ENCODE measurements at regions not wholly inside any gene's neighbourhood (a gene's known extent, or its start where the extent isn't known, plus 50 kb on each side); places are given as distances from the start of the nearest gene placed in this dataset.

- Histone ChIP-seq H3K4me3 (no peak overlapping the region), H3K9me3 (no peaks in the 10 kb centered on the region), H3K36me3 (no peaks in the 10 kb centered on the region), H3K27ac (no peak overlapping the region), H3K27me3 (replicated peaks; ENCODE audit: insufficient read depth) (no peaks in the 10 kb centered on the region), H3K4me1 (replicated peaks) (no peaks in the 10 kb centered on the region)
- no peak for DNase-seq (ENCODE audit: low spot score)
- no peak for TF ChIP-seq POLR2AphosphoS5 (IDR thresholded peaks at IDR 0.05)
- no peak for TF ChIP-seq POLR2A (IDR thresholded peaks at IDR 0.05)
- no peak for TF ChIP-seq CTCF (IDR thresholded peaks at IDR 0.05)
- intact Hi-C loops (cut with DNase I) = no loop called here
- 70% methylated on average over 6 of the region's 6 CpGs for WGBS
These were observed 815.1 kb upstream of the RAB6C start for GRCh38 chr2:129164220-129164949.

- H3K9me3 ChIP-seq = no peaks in the 10 kb centered on the region
- H3K4me1 ChIP-seq (replicated peaks) = no peaks in the 10 kb centered on the region
- DNase-seq (ENCODE audit: low spot score) = no peak
- TF ChIP-seq POLR2AphosphoS5 (IDR thresholded peaks at IDR 0.05) (no peak), CTCF (IDR thresholded peaks at IDR 0.05) (no peak), POLR2A (IDR thresholded peaks at IDR 0.05) (no peak)
- no peaks in the 10 kb centered on the region for H3K36me3 ChIP-seq
- H3K27ac ChIP-seq = no peak overlapping the region
- no peaks in the 10 kb centered on the region for H3K27me3 ChIP-seq (replicated peaks; ENCODE audit: insufficient read depth)
- H3K4me3 ChIP-seq = no peak overlapping the region
- intact Hi-C loops (cut with DNase I) = no loop called here
These were observed 814.5 kb upstream of the RAB6C start for GRCh38 chr2:129165006-129165405.

GRCh38 chr2:129167456-129167855 lies 812.0 kb upstream of the RAB6C start:
- intact Hi-C loops (cut with DNase I) = no loop called here
- no peak for TF ChIP-seq POLR2AphosphoS5 (IDR thresholded peaks at IDR 0.05)
- TF ChIP-seq POLR2A (IDR thresholded peaks at IDR 0.05) = no peak
- TF ChIP-seq CTCF (IDR thresholded peaks at IDR 0.05) = no peak
- no peaks in the 10 kb centered on the region for H3K4me1 ChIP-seq (replicated peaks)

GRCh38 chr2:129170570-129170969 lies 808.9 kb upstream of the RAB6C start:
- Histone ChIP-seq H3K4me1 (replicated peaks) (no peaks in the 10 kb centered on the region), H3K4me3 (no peak overlapping the region), H3K9me3 (no peaks in the 10 kb centered on the region), H3K27ac (no peak overlapping the region), H3K27me3 (replicated peaks; ENCODE audit: insufficient read depth) (no peaks in the 10 kb centered on the region), H3K36me3 (no peaks in the 10 kb centered on the region)
- no peak for DNase-seq (ENCODE audit: low spot score)
- TF ChIP-seq POLR2A (IDR thresholded peaks at IDR 0.05) = no peak
- intact Hi-C loops (cut with DNase I) = no loop called here
- WGBS = 100% methylated on average over 2 of the region's 2 CpGs

More at GRCh38 chr2:129167456-129167855, 812.0 kb upstream of the RAB6C start:
- Histone ChIP-seq H3K27me3 (replicated peaks; ENCODE audit: insufficient read depth) (no peaks in the 10 kb centered on the region), H3K36me3 (no peaks in the 10 kb centered on the region), H3K27ac (no peak overlapping the region), H3K4me3 (no peak overlapping the region), H3K9me3 (no peaks in the 10 kb centered on the region)
- WGBS = 81% methylated on average over 1 of the region's 1 CpG
- DNase-seq (ENCODE audit: low spot score) = no peak

- no peak for TF ChIP-seq POLR2A (IDR thresholded peaks at IDR 0.05)
- TF ChIP-seq CTCF (IDR thresholded peaks at IDR 0.05) = no peak
- DNase-seq (ENCODE audit: low spot score) = no peak
- H3K27me3 ChIP-seq (replicated peaks; ENCODE audit: insufficient read depth) = no peaks in the 10 kb centered on the region
- intact Hi-C loops (cut with DNase I) = no loop called here
- H3K4me1 ChIP-seq (replicated peaks) = no peaks in the 10 kb centered on the region
- H3K4me3 ChIP-seq = no peak overlapping the region
- 78% methylated on average over 2 of the region's 2 CpGs for WGBS
- H3K36me3 ChIP-seq = no peaks in the 10 kb centered on the region
- H3K27ac ChIP-seq = no peak overlapping the region
- H3K9me3 ChIP-seq = no peaks in the 10 kb centered on the region
These were observed 805.3 kb upstream of the RAB6C start for GRCh38 chr2:129174143-129174542.

Data from prostate gland (tissue), 2 donors.